Lower lobe of right lung (tissue), 2 donors: ENCODE measurements at regions not wholly inside any gene's neighbourhood (a gene's known extent, or its start where the extent isn't known, plus 50 kb on each side); places are given as distances from the start of the nearest gene placed in this dataset.

ENCODE experiments used
- ATAC-seq, 2 donors: fragments of 200-7000 bp; cut with Tn5 transposase; one replicate each; pipeline ENCODE4 v1.9.1; 2020 to 2022; ENCODE audit warnings: mild to moderate bottlenecking in 2 of 2, moderate library complexity in 2 of 2
- DNase-seq: peaks from one replicate; pipeline ENCODE4 v3.0.0-alpha.2; 2020
- H3K27ac ChIP-seq: fragments of 200-600 bp; one replicate; pipeline ENCODE4 v1.8.0; 2022
- H3K27me3 ChIP-seq: fragments of 200-600 bp; one replicate; pipeline ENCODE4 v1.8.0; 2022; ENCODE audit warnings: low read depth
- H3K36me3 ChIP-seq: fragments of 200-600 bp; one replicate; pipeline ENCODE4 v1.8.0; 2022; ENCODE audit warnings: mild to moderate bottlenecking
- H3K4me1 ChIP-seq: fragments of 200-600 bp; one replicate; pipeline ENCODE4 v1.8.0; 2022
- H3K4me3 ChIP-seq: fragments of 200-600 bp; one replicate; pipeline ENCODE4 v1.8.0; 2022; ENCODE audit warnings: mild to moderate bottlenecking
- H3K9me3 ChIP-seq: fragments of 200-600 bp; one replicate; pipeline ENCODE4 v1.8.0; 2022
- intact Hi-C: fragments of 100-400 bp; cut with DNase I; formaldehyde crosslinking; loops from one replicate; pipeline ENCODE4 v1.11.0; 2022
- TF ChIP-seq, protein P1 (sequence below): fragments of 200-600 bp; IDR thresholded peaks from one replicate; pipeline ENCODE4 v1.8.0; 2022; ENCODE audit warnings: antibody characterized with exemption, mild to moderate bottlenecking
- donor health status: DM: no; HTN: yes; CAD: no; lungs with severe emphysema.

- no peaks in the 10 kb centered on the region for H3K9me3 ChIP-seq
- peaks cover 19% of the 10 kb centered on the region for H3K4me1 ChIP-seq
- H3K27me3 ChIP-seq = peaks cover 7% of the 10 kb centered on the region
- TF ChIP-seq, protein P1, sequence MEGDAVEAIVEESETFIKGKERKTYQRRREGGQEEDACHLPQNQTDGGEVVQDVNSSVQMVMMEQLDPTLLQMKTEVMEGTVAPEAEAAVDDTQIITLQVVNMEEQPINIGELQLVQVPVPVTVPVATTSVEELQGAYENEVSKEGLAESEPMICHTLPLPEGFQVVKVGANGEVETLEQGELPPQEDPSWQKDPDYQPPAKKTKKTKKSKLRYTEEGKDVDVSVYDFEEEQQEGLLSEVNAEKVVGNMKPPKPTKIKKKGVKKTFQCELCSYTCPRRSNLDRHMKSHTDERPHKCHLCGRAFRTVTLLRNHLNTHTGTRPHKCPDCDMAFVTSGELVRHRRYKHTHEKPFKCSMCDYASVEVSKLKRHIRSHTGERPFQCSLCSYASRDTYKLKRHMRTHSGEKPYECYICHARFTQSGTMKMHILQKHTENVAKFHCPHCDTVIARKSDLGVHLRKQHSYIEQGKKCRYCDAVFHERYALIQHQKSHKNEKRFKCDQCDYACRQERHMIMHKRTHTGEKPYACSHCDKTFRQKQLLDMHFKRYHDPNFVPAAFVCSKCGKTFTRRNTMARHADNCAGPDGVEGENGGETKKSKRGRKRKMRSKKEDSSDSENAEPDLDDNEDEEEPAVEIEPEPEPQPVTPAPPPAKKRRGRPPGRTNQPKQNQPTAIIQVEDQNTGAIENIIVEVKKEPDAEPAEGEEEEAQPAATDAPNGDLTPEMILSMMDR = no peak
- intact Hi-C loops = no loop called here
- DNase-seq = no peak
- H3K4me3 ChIP-seq = no peak overlapping the region
- peak; percentile 73 to 77 for ATAC-seq
- no peaks in the 10 kb centered on the region for H3K36me3 ChIP-seq
- H3K27ac ChIP-seq = peak overlapping the region; percentile 24
Measured at GRCh38 chr16:88303890-88304819, 78.6 kb upstream of the ZNF469 start.

- no peaks in the 10 kb centered on the region for H3K36me3 ChIP-seq
- DNase-seq (no peak), ATAC-seq (no peak)
- peaks cover 19% of the 10 kb centered on the region for H3K4me1 ChIP-seq
- peaks cover 3% of the 10 kb centered on the region for H3K27me3 ChIP-seq
- intact Hi-C loops = no loop called here
- TF ChIP-seq, protein P1 = no peak
- H3K4me3 ChIP-seq = no peak overlapping the region
- no peaks in the 10 kb centered on the region for H3K9me3 ChIP-seq
- no peak overlapping the region for H3K27ac ChIP-seq
Measured at GRCh38 chr16:88305176-88305575, 77.6 kb upstream of the ZNF469 start.

DNA sequence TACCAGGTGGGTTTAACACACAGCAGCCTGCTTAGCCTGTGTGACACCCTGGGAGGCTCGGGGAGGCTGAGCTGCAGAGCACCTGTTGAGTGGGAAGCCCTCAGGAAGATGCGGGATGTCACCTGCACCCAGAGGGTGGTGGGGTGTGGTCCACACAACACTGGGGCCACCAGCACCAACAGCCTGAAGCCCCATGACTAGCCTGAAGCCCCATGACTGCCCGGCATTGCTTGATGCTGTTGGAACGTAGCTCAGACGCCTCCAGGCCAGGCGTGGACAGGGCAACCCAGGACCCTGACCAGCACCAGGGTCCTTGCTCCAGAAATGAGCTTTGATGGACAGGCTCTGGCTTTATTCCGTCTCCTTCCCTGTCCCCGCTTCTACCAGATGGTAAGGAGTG is 76.3 kb upstream of the ZNF469 start:
- no peaks in the 10 kb centered on the region for H3K9me3 ChIP-seq
- H3K4me1 ChIP-seq = peaks cover 19% of the 10 kb centered on the region
- DNase-seq = no peak

DNA sequence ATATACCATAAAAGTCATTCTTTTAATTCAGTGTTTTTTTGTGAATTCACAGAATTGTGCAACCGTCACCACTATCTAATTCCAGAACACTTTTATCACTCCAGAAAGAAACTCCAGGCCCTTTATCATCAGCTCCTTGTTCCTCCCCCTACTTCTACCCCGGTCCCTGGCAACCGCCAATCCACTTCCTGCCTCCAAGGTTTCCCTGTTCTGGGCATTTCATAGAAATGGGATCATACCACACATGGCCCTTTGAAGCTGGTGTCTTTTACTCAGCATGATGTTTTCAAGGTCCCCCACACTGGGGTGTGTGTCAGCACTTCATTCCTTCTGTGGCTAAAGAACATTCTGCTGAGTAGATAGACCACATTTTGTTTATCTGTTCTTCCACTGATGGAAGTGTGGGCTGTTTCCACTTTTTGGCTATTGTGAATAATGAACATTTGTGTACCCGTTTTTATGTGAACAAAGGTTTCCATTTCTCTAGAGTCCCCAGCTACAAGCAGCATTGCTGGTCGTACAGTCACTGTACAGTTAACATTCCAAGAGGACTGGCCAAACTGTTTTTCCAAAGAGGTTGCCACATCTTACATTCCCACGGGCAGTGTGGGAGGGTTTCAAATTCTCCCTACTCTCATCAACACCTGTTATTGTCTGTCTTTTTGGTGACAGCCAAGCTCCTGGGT is 75.8 kb upstream of the ZNF469 start:
- ATAC-seq (no peak), DNase-seq (no peak)
- no peaks in the 10 kb centered on the region for H3K36me3 ChIP-seq
- H3K27me3 ChIP-seq = peaks cover 3% of the 10 kb centered on the region
- H3K4me1 ChIP-seq = peaks cover 19% of the 10 kb centered on the region
- TF ChIP-seq, protein P1 = no peak
- intact Hi-C loops = no loop called here
- H3K4me3 ChIP-seq = no peak overlapping the region
- no peaks in the 10 kb centered on the region for H3K9me3 ChIP-seq
- H3K27ac ChIP-seq = no peak overlapping the region

More for the DNA sequence above, 76.3 kb upstream of the ZNF469 start:
- intact Hi-C loops = no loop called here
- Histone ChIP-seq H3K4me3 (no peak overlapping the region), H3K27ac (no peak overlapping the region), H3K27me3 (peaks cover 3% of the 10 kb centered on the region), H3K36me3 (no peaks in the 10 kb centered on the region)
- no peak for ATAC-seq
- TF ChIP-seq, protein P1 = no peak

- no peak overlapping the region for H3K27ac ChIP-seq
- TF ChIP-seq, protein P1 = no peak
- DNase-seq (no peak), ATAC-seq (no peak)
- H3K27me3 ChIP-seq = no peaks in the 10 kb centered on the region
- intact Hi-C loops = no loop called here
- no peak overlapping the region for H3K4me3 ChIP-seq
- H3K9me3 ChIP-seq = no peaks in the 10 kb centered on the region
- no peaks in the 10 kb centered on the region for H3K36me3 ChIP-seq
- H3K4me1 ChIP-seq = peaks cover 19% of the 10 kb centered on the region
Measured at GRCh38 chr16:88308441-88309173, 74.2 kb upstream of the ZNF469 start.
